SK-N-SH (cell line): ENCODE measurements at regions not wholly inside any gene's neighbourhood (a gene's known extent, or its start where the extent isn't known, plus 50 kb on each side); places are given as distances from the start of the nearest gene placed in this dataset.

ENCODE experiments used
- CTCF ChIA-PET: fragments of 300-600, 350-600 bp; formaldehyde crosslinking; extraction: SDS; loops from one replicate; lab custom pipeline; 2021; lab: Yijun Ruan, JAX
- POLR2A ChIA-PET: fragments of 350-600 bp; sonication (Branson Sonifier 250); formaldehyde crosslinking; extraction: SDS; loops from one replicate; lab custom pipeline; 2020; ENCODE audit warnings: antibody characterized with exemption, inconsistent platforms; lab: Yijun Ruan, JAX
- DNase-seq: peaks from one replicate; pipeline ENCODE4 v3.0.0; 2012
- H2AFZ ChIP-seq: fragments of 200-600 bp; sonication (generic); 2 replicates; pipeline ENCODE4 v1.8.1; 2016; ENCODE audit warnings: antibody characterized with exemption, mild to moderate bottlenecking, low read depth
- H3F3A ChIP-seq: fragments of 200-600 bp; sonication (generic); replicated peaks from 2 replicates; pipeline ENCODE3; 2016; ENCODE audit warnings: antibody characterized with exemption, mild to moderate bottlenecking; ENCODE audit not compliant: insufficient read depth
- H3K27ac ChIP-seq, 2 experiments: fragments of 200-500 bp in 1 of 2; fragments of 200-600 bp in 1 of 2; sonication (Bioruptor generic) in 1 of 2; sonication (generic), shearing (Covaris generic) in 1 of 2; 2 replicates each; pipeline versions ENCODE4 v1.5.1 to v1.6.1; 2014 to 2016; ENCODE audit warnings: low read depth in 2 of 2, inconsistent platforms in 1 of 2, low read length in 1 of 2, mild to moderate bottlenecking in 1 of 2, mixed read lengths in 1 of 2
- H3K27me3 ChIP-seq: fragments of 200-600 bp; sonication (generic), shearing (Covaris generic); 2 replicates; pipeline ENCODE4 v1.6.1; 2016; ENCODE audit warnings: mixed run types; ENCODE audit not compliant: insufficient read depth
- H3K36me3 ChIP-seq, 2 experiments: fragments of 200-500 bp in 1 of 2; fragments of 200-600 bp in 1 of 2; sonication (Bioruptor generic) in 1 of 2; sonication (generic) in 1 of 2; replicated peaks in 1 of 2; 2 replicates each; pipeline versions ENCODE3 to v1.5.1; 2014 to 2016; ENCODE audit warnings: low read length in 1 of 2, mild to moderate bottlenecking in 1 of 2; ENCODE audit not compliant: insufficient read depth in 2 of 2, control insufficient read depth in 1 of 2
- H3K4me1 ChIP-seq, 2 experiments: fragments of 200-500 bp in 1 of 2; fragments of 200-600 bp in 1 of 2; sonication (Bioruptor generic) in 1 of 2; sonication (generic), shearing (Covaris generic) in 1 of 2; 2 replicates each; pipeline versions ENCODE4 v1.5.1 to v1.6.1; 2014 to 2016; ENCODE audit warnings: low read depth in 1 of 2, low read length in 1 of 2, mixed run types in 1 of 2; ENCODE audit not compliant: insufficient read depth in 2 of 2, control insufficient read depth in 1 of 2
- H3K4me2 ChIP-seq: fragments of 200-600 bp; sonication (generic), shearing (Covaris generic); 2 replicates; pipeline ENCODE4 v1.6.1; 2017; ENCODE audit warnings: mixed run types
- H3K4me3 ChIP-seq, 2 experiments: fragments of 200-500 bp in 1 of 2; fragments of 200-600 bp in 1 of 2; sonication (Bioruptor generic) in 1 of 2; sonication (generic), shearing (Covaris generic) in 1 of 2; 2 replicates each; pipeline versions ENCODE4 v1.5.1 to v1.8.1; 2014 to 2016; ENCODE audit warnings: low read depth in 2 of 2, inconsistent platforms in 1 of 2, low read length in 1 of 2, mild to moderate bottlenecking in 1 of 2, mixed read lengths in 1 of 2, moderate library complexity in 1 of 2
- H3K79me2 ChIP-seq: fragments of 200-600 bp; sonication (generic); 2 replicates; pipeline ENCODE4 v1.8.1; 2017; ENCODE audit warnings: mild to moderate bottlenecking; ENCODE audit not compliant: insufficient read depth
- H3K9ac ChIP-seq: fragments of 200-600 bp; sonication (generic); 2 replicates; pipeline ENCODE4 v1.6.1; 2017; ENCODE audit warnings: mixed run types
- H3K9me2 ChIP-seq: fragments of 200-600 bp; sonication (generic); 2 replicates; pipeline ENCODE4 v1.6.1; 2017; ENCODE audit warnings: mixed run types
- H3K9me3 ChIP-seq: fragments of 200-600 bp; sonication (generic); 2 replicates; pipeline ENCODE4 v1.6.1; 2017; ENCODE audit warnings: mixed run types, mild to moderate bottlenecking, moderate library complexity
- H4K20me1 ChIP-seq: fragments of 200-600 bp; sonication (generic); 2 replicates; pipeline ENCODE4 v1.6.1; 2017; ENCODE audit warnings: mild to moderate bottlenecking, mixed run types; ENCODE audit not compliant: insufficient read depth
- CHD2 ChIP-seq: fragments of 150-350 bp; IDR thresholded peaks from 2 replicates; pipeline ENCODE4 v1.6.1; 2018; ENCODE audit warnings: low read length; ENCODE audit not compliant: partially characterized antibody
- ELF1 ChIP-seq: IDR thresholded peaks from 2 replicates; pipeline ENCODE4 v1.4.0; 2012
- EZH2phosphoT487 ChIP-seq: fragments of 200-600 bp; sonication (generic); IDR thresholded peaks from 2 replicates; pipeline ENCODE4 v1.6.1; 2017; ENCODE audit warnings: low read depth, mixed run types, mild to moderate bottlenecking, antibody characterized with exemption, moderate library complexity, borderline replicate concordance
- GABPA ChIP-seq: IDR thresholded peaks from 2 replicates; pipeline ENCODE4 v1.4.0; 2012; ENCODE audit warnings: low read depth, mild to moderate bottlenecking
- GATA2 ChIP-seq: sonication (generic); formaldehyde crosslinking; IDR thresholded peaks from 2 replicates; pipeline ENCODE4 v1.5.0; 2020; ENCODE audit warnings: mild to moderate bottlenecking, missing genetic modification reagents
- JUND ChIP-seq: IDR thresholded peaks from 2 replicates; pipeline ENCODE4 v1.4.0; 2012
- MEF2A ChIP-seq: IDR thresholded peaks from 2 replicates; pipeline ENCODE4 v1.4.0; 2012; ENCODE audit warnings: low read depth, borderline replicate concordance
- MXI1 ChIP-seq: IDR thresholded peaks from 2 replicates; pipeline ENCODE4 v1.6.1; 2012; ENCODE audit warnings: mild to moderate bottlenecking, low read depth, low read length, improper control_type of control experiment
- RAD21 ChIP-seq: IDR thresholded peaks from 2 replicates; pipeline ENCODE4 v1.6.1; 2012; ENCODE audit warnings: mild to moderate bottlenecking, low read length
- RCOR1 ChIP-seq: fragments of 150-350 bp; IDR thresholded peaks from 2 replicates; pipeline ENCODE4 v1.6.1; 2017; ENCODE audit warnings: antibody characterized with exemption, low read length
- REST ChIP-seq: IDR thresholded peaks from 2 replicates; pipeline ENCODE4 v1.6.1; 2012; ENCODE audit warnings: mild to moderate bottlenecking, low read depth, low read length, moderate library complexity
- RXRA ChIP-seq: IDR thresholded peaks from 2 replicates; pipeline ENCODE4 v1.4.0; 2012; ENCODE audit warnings: low read depth, mild to moderate bottlenecking, borderline replicate concordance
- TAF1 ChIP-seq: IDR thresholded peaks from 2 replicates; pipeline ENCODE4 v1.6.1; 2012; ENCODE audit warnings: low read depth, mild to moderate bottlenecking, low read length, moderate library complexity, borderline replicate concordance
- USF2 ChIP-seq: fragments of 150-350 bp; IDR thresholded peaks from 2 replicates; pipeline ENCODE4 v1.6.1; 2017; ENCODE audit warnings: antibody characterized with exemption, low read length, low read depth, borderline replicate concordance
- YY1 ChIP-seq: IDR thresholded peaks from 2 replicates; pipeline ENCODE4 v1.4.0; 2012; ENCODE audit warnings: low read depth, mild to moderate bottlenecking
- ZBTB33 ChIP-seq: IDR thresholded peaks from 2 replicates; pipeline ENCODE4 v1.4.0; 2012; ENCODE audit warnings: low read depth, borderline replicate concordance
- WGBS: methylation state at CpG from one replicate; pipeline ENCODE4 v1.1.6; 2017; ENCODE audit warnings: low lambda C conversion rate; 5-methylcytosine and 5-hydroxymethylcytosine counted together

- Histone ChIP-seq H3K4me3 (no peak overlapping the region), H3K36me3 (no peaks in the 10 kb centered on the region), H3K9me3 (no peaks in the 10 kb centered on the region), H3K27ac (no peak overlapping the region), H2AFZ (no peak overlapping the region), H3K9me2 (no peaks in the 10 kb centered on the region), H3K9ac (no peak overlapping the region), H3K27me3 (peaks cover 5% of the 10 kb centered on the region; the same call in 1 of the 2 replicates)
- ChIA-PET CTCF (interaction anchor here (1.0 to 5.0 kb wide), 5 partner anchors 10 to 115 kb away, joined by 3 to 16 read pairs (median 3); no protein-coding TSS in a partner anchor), POLR2A (no interaction called here)
- no peak for DNase-seq
- TF ChIP-seq JUND (no peak), REST (no peak), TAF1 (no peak), CHD2 (no peak), ZBTB33 (no peak), RXRA (no peak), RAD21 (no peak), GATA2 (CRISPR knock-in tag) (no peak), MXI1 (no peak)
- TF ChIP-seq, all 33 proteins: peak for 0
- H3F3A ChIP-seq, result no peaks in the 10 kb centered on the region
- no peaks in the 10 kb centered on the region for H3K79me2 ChIP-seq
- no peaks in the 10 kb centered on the region for H4K20me1 ChIP-seq
- no peaks in the 10 kb centered on the region; a peak in 1 of 4 replicates for H3K4me1 ChIP-seq
- no peak overlapping the region for H3K4me2 ChIP-seq
- WGBS, result 16% methylated on average over 1 of the region's 1 CpG
Observed at GRCh38 chr11:72494109-72494429, 59.7 kb upstream of the CLPB start.

DNA sequence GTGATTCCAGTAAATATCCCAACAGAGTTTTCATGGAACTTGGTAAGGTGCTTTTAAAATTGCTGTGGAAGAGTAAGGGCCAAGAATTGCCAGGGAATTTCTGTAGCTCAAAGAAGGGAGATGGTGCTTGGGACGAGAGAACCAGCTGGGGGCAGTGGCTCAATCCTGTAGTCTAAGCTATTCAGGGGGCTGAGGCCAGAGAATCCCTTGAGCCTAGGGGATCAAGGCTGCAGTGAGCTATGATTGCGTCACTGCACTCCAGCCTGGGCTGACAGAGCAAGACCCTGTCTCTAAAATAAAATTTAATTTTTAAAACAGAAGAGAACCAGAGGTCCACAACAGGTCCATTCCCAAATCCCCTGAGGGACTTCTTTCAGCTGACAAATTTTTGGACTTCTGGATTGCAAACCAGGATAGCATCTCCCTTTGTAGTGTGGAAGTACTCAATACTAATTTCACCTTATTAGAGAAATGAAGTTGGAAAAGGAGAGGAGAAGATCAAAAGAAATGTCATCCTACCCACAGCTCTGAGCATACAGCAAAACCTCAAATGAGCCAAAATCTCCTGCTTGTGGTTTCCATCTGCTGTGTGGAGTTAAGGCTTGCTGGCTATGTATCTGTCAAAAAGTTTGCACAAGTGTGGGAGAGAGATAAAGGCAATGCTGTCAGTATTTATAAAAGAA is 59.2 kb upstream of the CLPB start:
- H3K27ac ChIP-seq, result no peak overlapping the region
- H3K4me1 ChIP-seq, result no peaks in the 10 kb centered on the region; a peak in 1 of 4 replicates
- no peaks in the 10 kb centered on the region for H3K9me3 ChIP-seq
- no peaks in the 10 kb centered on the region for H4K20me1 ChIP-seq
- no peak for DNase-seq
- POLR2A ChIA-PET, result no interaction called here
- H3K9ac ChIP-seq, result no peak overlapping the region
- no peak overlapping the region for H3K4me2 ChIP-seq
- H3F3A ChIP-seq, result no peaks in the 10 kb centered on the region
- CTCF ChIA-PET, result interaction anchor here (1.0 to 5.0 kb wide), 5 partner anchors 9 to 116 kb away, joined by 3 to 16 read pairs (median 3); no protein-coding TSS in a partner anchor
- no peaks in the 10 kb centered on the region for H3K9me2 ChIP-seq
- H3K36me3 ChIP-seq, result no peaks in the 10 kb centered on the region
- no peak overlapping the region for H3K4me3 ChIP-seq
- WGBS, result 49% methylated on average over 2 of the region's 2 CpGs
- H3K27me3 ChIP-seq, result peaks cover 5% of the 10 kb centered on the region; the same call in 1 of the 2 replicates
- no peak overlapping the region for H2AFZ ChIP-seq
- H3K79me2 ChIP-seq, result no peaks in the 10 kb centered on the region
- TF ChIP-seq ZBTB33 (no peak), MEF2A (no peak), ELF1 (no peak), TAF1 (no peak), MXI1 (no peak), GABPA (no peak), YY1 (no peak), EZH2phosphoT487 (no peak), JUND (no peak), RCOR1 (no peak), USF2 (no peak), RXRA (no peak), GATA2 (CRISPR knock-in tag) (no peak)
